GM10248 (cell line): ENCODE measurements at regions not wholly inside any gene's neighbourhood (a gene's known extent, or its start where the extent isn't known, plus 50 kb on each side); places are given as distances from the start of the nearest gene placed in this dataset.
"Not testable (repeated sequence)": the region's sequence is repeated elsewhere in the genome, so short reads cannot be mapped to it uniquely, and the experiment has no call there.

Source experiments
- CTCF ChIA-PET: fragments of 300-600 bp; sonication (Branson Sonifier 250); formaldehyde crosslinking; extraction: SDS; loops from one replicate; lab custom pipeline; 2021; ENCODE audit warnings: antibody characterized with exemption; lab: Yijun Ruan, JAX
- POLR2A ChIA-PET: fragments of 350-650 bp; sonication (Branson Sonifier 250); formaldehyde crosslinking; extraction: SDS; loops from one replicate; lab custom pipeline; 2020; ENCODE audit warnings: antibody characterized with exemption; lab: Yijun Ruan, JAX
- DNase-seq: peaks from one replicate; pipeline ENCODE4 v3.0.0; 2012; ENCODE audit errors: extremely low spot score
- CTCF ChIP-seq: IDR thresholded peaks from 2 replicates; pipeline ENCODE4 v1.5.1; 2012; ENCODE audit warnings: mild to moderate bottlenecking, low read depth; ENCODE audit errors: extremely low read depth, missing control alignments, control extremely low read depth

GRCh38 chr6:146985966-146986365, 218.3 kb upstream of the STXBP5 start:
- ChIA-PET POLR2A (no interaction called here), CTCF (interaction anchor here (1.7 kb wide), 1 partner anchor 16 kb away, joined by 5 read pairs; no protein-coding TSS in a partner anchor)
- no peak for DNase-seq
- TF ChIP-seq CTCF: no peak

GRCh38 chr6:146987938-146988337, 216.3 kb upstream of the STXBP5 start:
- CTCF ChIA-PET, POLR2A ChIA-PET, DNase-seq: not testable (repeated sequence)

DNA sequence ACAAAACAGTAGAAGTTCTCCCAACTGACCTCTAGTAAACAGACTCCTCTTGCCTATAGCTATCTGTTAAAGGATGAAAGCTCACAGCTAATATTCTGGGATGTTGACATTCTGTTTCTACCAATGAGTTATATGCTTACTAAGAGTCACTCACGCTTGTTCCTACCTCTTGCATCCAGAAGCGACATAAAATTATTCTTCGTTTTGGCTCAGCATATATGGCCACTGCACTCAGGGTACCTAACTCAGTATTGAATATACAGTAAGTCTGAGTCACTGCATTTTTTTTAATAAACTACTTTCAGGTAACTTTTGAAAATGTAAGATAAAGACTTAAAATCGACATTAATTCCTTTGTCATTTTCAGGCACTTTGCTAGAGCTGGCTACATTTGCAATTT, 214.4 kb upstream of the STXBP5 start:
- ChIA-PET CTCF (no interaction called here), POLR2A (no interaction called here)
- DNase-seq: no peak
- no peak for TF ChIP-seq CTCF

- CTCF ChIA-PET: no interaction called here
- POLR2A ChIA-PET: no interaction called here
- TF ChIP-seq CTCF: no peak
- DNase-seq: no peak
Measured at GRCh38 chr6:146990284-146990683, 213.9 kb upstream of the STXBP5 start.

DNA sequence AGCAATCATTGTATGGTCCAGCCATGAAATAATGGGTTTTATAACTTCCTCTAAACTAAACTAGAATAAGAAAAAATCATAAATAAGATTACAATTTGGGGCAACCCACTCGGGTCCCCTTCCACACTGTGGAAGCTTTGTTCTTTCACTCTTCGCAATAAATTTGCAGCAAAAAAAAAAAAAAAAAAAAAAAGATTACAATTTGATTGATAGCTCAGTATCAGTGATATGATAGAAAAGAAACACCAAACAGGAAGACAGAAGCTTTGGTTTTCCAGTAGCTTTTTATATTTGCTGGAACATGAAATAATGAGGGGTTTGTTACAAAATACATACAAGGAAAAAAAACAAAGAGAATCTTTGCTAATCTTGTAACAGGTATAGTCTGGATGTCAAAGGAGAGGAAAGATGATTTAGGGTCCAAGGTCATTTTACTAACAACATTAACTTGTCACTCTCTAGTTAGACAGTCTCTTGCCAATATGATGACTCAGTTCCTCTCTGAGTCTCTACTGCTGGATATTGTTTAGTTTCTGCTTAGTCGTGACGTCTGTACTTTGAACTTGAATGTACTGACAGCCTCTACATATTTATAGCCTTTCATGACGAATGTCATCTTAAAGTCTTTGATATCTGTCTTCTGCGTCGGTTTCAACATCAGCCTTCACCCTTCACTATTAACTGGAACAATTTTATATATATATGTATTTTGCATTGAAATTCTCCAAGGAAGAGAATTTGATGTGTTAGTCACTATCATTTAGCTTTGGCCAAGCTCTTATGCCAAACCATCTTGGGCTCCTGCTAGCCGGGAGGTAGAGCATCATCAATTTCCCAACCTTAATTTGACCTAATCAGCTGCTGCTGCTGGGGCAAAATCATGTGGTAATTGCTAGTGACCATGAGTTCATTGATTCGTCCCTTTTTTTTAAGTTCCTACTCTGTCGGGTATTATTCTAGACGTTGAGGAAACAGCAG, 213.1 kb upstream of the STXBP5 start:
- POLR2A ChIA-PET: no interaction called here
- no peak for TF ChIP-seq CTCF
- no peak for DNase-seq
- CTCF ChIA-PET: no interaction called here

- ChIA-PET CTCF (interaction anchor here (0.9 kb wide), 1 partner anchor 52 kb away, joined by 3 read pairs; no protein-coding TSS in a partner anchor), POLR2A (no interaction called here)
- no peak for DNase-seq
Measured at GRCh38 chr6:146997062-146997461, 207.2 kb upstream of the STXBP5 start.

More at GRCh38 chr6:146997062-146997461, 207.2 kb upstream of the STXBP5 start:
- no peak for TF ChIP-seq CTCF
